ENCODE measurements at regions not wholly inside any gene's neighbourhood (a gene's known extent, or its start where the extent isn't known, plus 50 kb on each side); places are given as distances from the start of the nearest gene placed in this dataset.

DNA sequence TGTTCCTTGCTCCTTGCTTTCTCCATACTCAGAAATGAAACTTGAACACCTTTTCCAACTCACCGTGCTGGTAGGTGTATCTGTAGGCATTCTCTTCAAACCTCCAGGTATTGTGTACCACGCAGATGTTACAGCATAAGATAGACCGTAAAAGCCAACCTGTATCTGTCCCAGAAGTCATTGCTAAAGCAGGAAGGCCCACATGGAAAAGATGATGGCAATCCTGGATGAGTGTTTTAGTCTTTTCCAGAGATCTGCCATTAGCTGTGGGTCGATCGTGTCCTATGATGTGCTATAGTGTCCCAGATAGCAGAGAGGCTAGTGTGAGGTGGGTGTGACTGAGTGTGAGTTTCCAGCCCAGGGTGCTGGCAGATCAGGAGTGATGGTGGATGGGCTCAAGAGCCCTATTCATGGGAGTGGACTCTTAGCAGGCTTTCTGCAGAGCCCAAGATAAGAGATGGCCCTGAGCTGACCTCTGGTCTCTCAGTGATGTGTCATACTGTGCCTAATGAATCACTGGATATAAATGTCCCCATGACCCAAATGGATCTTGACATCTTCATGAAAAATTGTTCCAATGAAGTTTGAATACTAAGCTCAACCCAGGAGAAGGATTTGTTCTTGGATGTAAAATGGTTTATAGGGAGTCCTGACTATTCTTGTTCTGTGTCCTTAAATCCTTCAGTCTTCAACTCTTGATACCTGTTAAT, 69.1 kb upstream of the WDR1 start:
- Histone ChIP-seq H4K20me1 (ENCODE audit: insufficient read depth, low read length) (no peaks in the 10 kb centered on the region), H3K36me3 (replicated peaks in 1 of 2; ENCODE audit: control insufficient read depth in 1 of 2, insufficient read depth in 2 of 2, low read length in 2 of 2) (no peaks in the 10 kb centered on the region), H3K4me2 (ENCODE audit: low read depth, low read length) (no peak overlapping the region), H2AFZ (ENCODE audit: low read length) (no peak overlapping the region), H3K4me3 (replicated peaks in 1 of 3; ENCODE audit: insufficient read depth in 1 of 3, low read depth in 2 of 3, low read length in 3 of 3) (no peak overlapping the region), H3K79me2 (ENCODE audit: insufficient read depth, low read length) (no peaks in the 10 kb centered on the region), H3K9me3 (ENCODE audit: low read length) (no peaks in the 10 kb centered on the region), H3K9ac (ENCODE audit: insufficient read depth, low read depth, low read length) (no peak overlapping the region), H3K27ac (ENCODE audit: extremely low read length, insufficient read depth, low read length) (no peak overlapping the region), H3K27me3 (ENCODE audit: control insufficient read depth in 1 of 2, insufficient read depth in 2 of 2, low read length in 2 of 2) (no peaks in the 10 kb centered on the region), H3K4me1 (ENCODE audit: insufficient read depth, low read length) (no peaks in the 10 kb centered on the region)
- ChIA-PET POLR2A (no interaction called here), CTCF (ENCODE audit: low intra/inter-chr PET ratio, low total read pairs) (no interaction called here)
- DNase-seq (ENCODE audit: low spot score) (no peak), ATAC-seq (no peak), FAIRE-seq (no peak)
- intact Hi-C loops (cut with micrococcal nuclease; ENCODE audit: unreplicated experiment) (no loop called here), in situ Hi-C loops (cut with HindIII; ENCODE audit: extremely low pct_ligation_motif_present, low pct_unique_long_range_greater_than_20kb) (no loop called here)
- 2% methylated on average over 5 of the region's 5 CpGs for WGBS (ENCODE audit: low lambda C conversion rate)
- TF ChIP-seq ZFP36L1 (CRISPR knock-in tag; IDR thresholded peaks at IDR 0.05) (no peak), ZBTB8A (CRISPR knock-in tag; IDR thresholded peaks at IDR 0.05; ENCODE audit: borderline replicate concordance, low read depth) (no peak), ZFP90 (CRISPR knock-in tag; IDR thresholded peaks at IDR 0.05; ENCODE audit: borderline replicate concordance) (no peak), ZNF761 (CRISPR knock-in tag; conservative IDR thresholded peaks at IDR 0.05) (no peak), ATF5 (CRISPR knock-in tag; IDR thresholded peaks at IDR 0.05; ENCODE audit: low read depth) (no peak), MAFG (CRISPR knock-in tag; IDR thresholded peaks at IDR 0.05) (no peak), PCBP1 (IDR thresholded peaks at IDR 0.05; ENCODE audit: borderline replicate concordance, low read depth, low read length) (no peak), KLF15 (CRISPR knock-in tag; IDR thresholded peaks at IDR 0.05; ENCODE audit: borderline replicate concordance) (no peak), NFAT5 (CRISPR knock-in tag; IDR thresholded peaks at IDR 0.05) (no peak), ZNF614 (CRISPR knock-in tag; IDR thresholded peaks at IDR 0.05; ENCODE audit: borderline replicate concordance) (no peak), CCAR2 (optimal IDR thresholded peaks at IDR 0.05; ENCODE audit: low read depth, low read length) (no peak), FOSL1 (CRISPR knock-in tag; IDR thresholded peaks at IDR 0.05; ENCODE audit: borderline replicate concordance) (no peak), DPF2 (CRISPR knock-in tag; IDR thresholded peaks at IDR 0.05; ENCODE audit: borderline replicate concordance, low read depth) (no peak)
- TF ChIP-seq, protein P1, sequence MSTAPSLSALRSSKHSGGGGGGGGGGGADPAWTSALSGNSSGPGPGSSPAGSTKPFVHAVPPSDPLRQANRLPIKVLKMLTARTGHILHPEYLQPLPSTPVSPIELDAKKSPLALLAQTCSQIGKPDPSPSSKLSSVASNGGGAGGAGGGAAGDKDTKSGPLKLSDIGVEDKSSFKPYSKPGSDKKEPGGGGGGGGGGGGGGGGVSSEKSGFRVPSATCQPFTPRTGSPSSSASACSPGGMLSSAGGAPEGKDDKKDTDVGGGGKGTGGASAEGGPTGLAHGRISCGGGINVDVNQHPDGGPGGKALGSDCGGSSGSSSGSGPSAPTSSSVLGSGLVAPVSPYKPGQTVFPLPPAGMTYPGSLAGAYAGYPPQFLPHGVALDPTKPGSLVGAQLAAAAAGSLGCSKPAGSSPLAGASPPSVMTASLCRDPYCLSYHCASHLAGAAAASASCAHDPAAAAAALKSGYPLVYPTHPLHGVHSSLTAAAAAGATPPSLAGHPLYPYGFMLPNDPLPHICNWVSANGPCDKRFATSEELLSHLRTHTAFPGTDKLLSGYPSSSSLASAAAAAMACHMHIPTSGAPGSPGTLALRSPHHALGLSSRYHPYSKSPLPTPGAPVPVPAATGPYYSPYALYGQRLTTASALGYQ (CRISPR knock-in tag; IDR thresholded peaks at IDR 0.05): no peak
- no TSS peak for BruUV-seq (replicated peaks)
